Natural killer cell (primary cell): ENCODE measurements at regions not wholly inside any gene's neighbourhood (a gene's known extent, or its start where the extent isn't known, plus 50 kb on each side); places are given as distances from the start of the nearest gene placed in this dataset.

Experiments
- ATAC-seq, 3 donors: fragments of 150-1000 bp in 2 of 3; fragments of 200-7000 bp in 1 of 3; cut with Tn5 transposase; 1 replicate in 1 of 3; 2 replicates in 2 of 3; pipeline ENCODE4 v1.10.0; 2021; ENCODE audit warnings: mild to moderate bottlenecking in 2 of 3, moderate library complexity in 2 of 3
- DNase-seq, 2 donors: peaks; one replicate each; pipeline versions ENCODE4 v3.0.0 to v3.0.0-alpha.2; 2013 to 2021; ENCODE audit warnings: mixed read lengths in 1 of 2
- H3K27ac ChIP-seq: one replicate; pipeline ENCODE4 v1.5.1; 2013; ENCODE audit warnings: mild to moderate bottlenecking, low read length
- H3K27me3 ChIP-seq: one replicate; pipeline ENCODE4 v1.6.1; 2013; ENCODE audit warnings: low read length; ENCODE audit not compliant: control insufficient read depth, insufficient read depth
- H3K36me3 ChIP-seq: one replicate; pipeline ENCODE4 v1.6.1; 2013; ENCODE audit warnings: low read length; ENCODE audit not compliant: control insufficient read depth, insufficient read depth
- H3K4me1 ChIP-seq: one replicate; pipeline ENCODE4 v1.6.1; 2013; ENCODE audit warnings: low read length; ENCODE audit not compliant: control insufficient read depth, insufficient read depth
- H3K4me3 ChIP-seq: one replicate; pipeline ENCODE4 v1.5.1; 2013; ENCODE audit warnings: low read length
- H3K9me3 ChIP-seq: one replicate; pipeline ENCODE4 v1.6.1; 2013; ENCODE audit warnings: low read length; ENCODE audit not compliant: control insufficient read depth, insufficient read depth
- H3K27ac Mint-ChIP-seq, 2 donors: one replicate each; pipeline ENCODE4 v1.8.0; 2022; ENCODE audit warnings: mild to moderate bottlenecking in 2 of 2, mixed read lengths in 2 of 2, moderate library complexity in 1 of 2
- H3K27me3 Mint-ChIP-seq, 2 donors: one replicate each; pipeline ENCODE4 v1.8.0; 2022; ENCODE audit warnings: low read depth in 2 of 2, mixed read lengths in 2 of 2
- H3K36me3 Mint-ChIP-seq: one replicate; pipeline ENCODE4 v1.8.0; 2022; ENCODE audit warnings: mixed read lengths
- H3K4me1 Mint-ChIP-seq, 2 donors: one replicate each; pipeline ENCODE4 v1.8.0; 2022; ENCODE audit warnings: mixed read lengths in 2 of 2
- H3K4me3 Mint-ChIP-seq: one replicate; pipeline ENCODE4 v1.8.0; 2022; ENCODE audit warnings: mild to moderate bottlenecking, moderate library complexity, mixed read lengths
- H3K9me3 Mint-ChIP-seq, 2 donors: one replicate each; pipeline ENCODE4 v1.8.0; 2022; ENCODE audit warnings: mixed read lengths in 2 of 2
- WGBS: methylation state at CpG from one replicate; pipeline ENCODE4 v1.1.7; 2013; ENCODE audit warnings: missing lambda C conversion rate; ENCODE audit not compliant: insufficient coverage; 5-methylcytosine and 5-hydroxymethylcytosine counted together
- intact Hi-C: fragments of 100-400 bp; cut with micrococcal nuclease; formaldehyde crosslinking; loops from one replicate; pipeline ENCODE4 v1.14.2; 2022
- TF ChIP-seq, protein P1 (sequence below): fragments of 200-600 bp; IDR thresholded peaks from one replicate; pipeline ENCODE4 v1.8.0; 2022; ENCODE audit warnings: antibody characterized with exemption

- H3K27ac ChIP-seq, result no peak overlapping the region
- H3K9me3 ChIP-seq, result no peaks in the 10 kb centered on the region
- H3K4me3 Mint-ChIP-seq, result no peak overlapping the region
- no peaks in the 10 kb centered on the region for H3K36me3 Mint-ChIP-seq
- no peaks in the 10 kb centered on the region for H3K27me3 ChIP-seq
- no peak overlapping the region for H3K27ac Mint-ChIP-seq
- no peaks in the 10 kb centered on the region for H3K36me3 ChIP-seq
- intact Hi-C loops, result no loop called here
- TF ChIP-seq, protein P1, sequence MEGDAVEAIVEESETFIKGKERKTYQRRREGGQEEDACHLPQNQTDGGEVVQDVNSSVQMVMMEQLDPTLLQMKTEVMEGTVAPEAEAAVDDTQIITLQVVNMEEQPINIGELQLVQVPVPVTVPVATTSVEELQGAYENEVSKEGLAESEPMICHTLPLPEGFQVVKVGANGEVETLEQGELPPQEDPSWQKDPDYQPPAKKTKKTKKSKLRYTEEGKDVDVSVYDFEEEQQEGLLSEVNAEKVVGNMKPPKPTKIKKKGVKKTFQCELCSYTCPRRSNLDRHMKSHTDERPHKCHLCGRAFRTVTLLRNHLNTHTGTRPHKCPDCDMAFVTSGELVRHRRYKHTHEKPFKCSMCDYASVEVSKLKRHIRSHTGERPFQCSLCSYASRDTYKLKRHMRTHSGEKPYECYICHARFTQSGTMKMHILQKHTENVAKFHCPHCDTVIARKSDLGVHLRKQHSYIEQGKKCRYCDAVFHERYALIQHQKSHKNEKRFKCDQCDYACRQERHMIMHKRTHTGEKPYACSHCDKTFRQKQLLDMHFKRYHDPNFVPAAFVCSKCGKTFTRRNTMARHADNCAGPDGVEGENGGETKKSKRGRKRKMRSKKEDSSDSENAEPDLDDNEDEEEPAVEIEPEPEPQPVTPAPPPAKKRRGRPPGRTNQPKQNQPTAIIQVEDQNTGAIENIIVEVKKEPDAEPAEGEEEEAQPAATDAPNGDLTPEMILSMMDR, result no peak
- WGBS, result 81% methylated on average over 3 of the region's 3 CpGs
- peaks cover 14 to 45% of the 10 kb centered on the region in 2 donors for H3K27me3 Mint-ChIP-seq
- no peaks in the 10 kb centered on the region for H3K4me1 Mint-ChIP-seq
- no peaks in the 10 kb centered on the region for H3K9me3 Mint-ChIP-seq
- DNase-seq (no peak), ATAC-seq (no peak)
- no peak overlapping the region for H3K4me3 ChIP-seq
- H3K4me1 ChIP-seq, result no peaks in the 10 kb centered on the region
Measured at GRCh38 chr10:33706191-33706590, 371.7 kb upstream of the NRP1 start.

DNA sequence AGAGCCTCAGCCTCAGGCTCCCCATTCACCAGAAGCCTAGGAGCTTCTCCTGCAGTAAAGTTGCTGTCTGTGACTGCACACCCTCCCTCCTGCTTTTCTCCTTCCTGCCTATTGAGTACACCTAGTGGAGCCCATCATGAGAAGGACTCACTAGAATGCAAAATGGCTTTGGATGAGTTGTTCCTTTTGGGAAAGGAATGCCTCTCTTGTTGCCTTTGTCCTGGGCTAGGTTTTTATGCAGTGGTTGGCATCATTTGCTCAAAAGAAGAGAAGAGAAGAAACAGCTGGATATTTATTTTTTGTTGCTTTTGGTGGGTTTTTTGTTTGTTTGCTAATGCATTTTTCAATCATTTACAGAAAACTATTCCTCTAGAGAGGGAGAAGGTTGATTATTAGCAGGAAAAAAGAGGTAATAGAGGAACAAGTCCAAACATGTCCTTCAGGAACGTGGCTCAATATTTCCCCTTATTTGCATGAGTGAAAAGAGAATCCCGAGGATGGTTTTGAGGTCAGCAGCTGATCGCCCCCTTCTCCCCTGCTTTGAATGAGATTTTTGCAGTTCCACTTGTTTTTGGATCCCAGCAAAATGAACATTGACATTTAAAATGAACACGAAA is 369.9 kb upstream of the NRP1 start:
- 84% methylated on average over 4 of the region's 4 CpGs for WGBS
- Histone ChIP-seq H3K9me3 (no peaks in the 10 kb centered on the region), H3K27ac (no peak overlapping the region), H3K4me3 (no peak overlapping the region), H3K27me3 (no peaks in the 10 kb centered on the region), H3K36me3 (no peaks in the 10 kb centered on the region), H3K4me1 (no peaks in the 10 kb centered on the region)
- no peaks in the 10 kb centered on the region for H3K4me1 Mint-ChIP-seq
- H3K27ac Mint-ChIP-seq, result no peak overlapping the region
- no peaks in the 10 kb centered on the region for H3K9me3 Mint-ChIP-seq
- intact Hi-C loops, result no loop called here
- TF ChIP-seq, protein P1, result no peak
- H3K27me3 Mint-ChIP-seq, result peaks cover 14 to 45% of the 10 kb centered on the region in 2 donors
- no peaks in the 10 kb centered on the region for H3K36me3 Mint-ChIP-seq
- no peak for DNase-seq
- no peak overlapping the region for H3K4me3 Mint-ChIP-seq
- ATAC-seq, result no peak

DNA sequence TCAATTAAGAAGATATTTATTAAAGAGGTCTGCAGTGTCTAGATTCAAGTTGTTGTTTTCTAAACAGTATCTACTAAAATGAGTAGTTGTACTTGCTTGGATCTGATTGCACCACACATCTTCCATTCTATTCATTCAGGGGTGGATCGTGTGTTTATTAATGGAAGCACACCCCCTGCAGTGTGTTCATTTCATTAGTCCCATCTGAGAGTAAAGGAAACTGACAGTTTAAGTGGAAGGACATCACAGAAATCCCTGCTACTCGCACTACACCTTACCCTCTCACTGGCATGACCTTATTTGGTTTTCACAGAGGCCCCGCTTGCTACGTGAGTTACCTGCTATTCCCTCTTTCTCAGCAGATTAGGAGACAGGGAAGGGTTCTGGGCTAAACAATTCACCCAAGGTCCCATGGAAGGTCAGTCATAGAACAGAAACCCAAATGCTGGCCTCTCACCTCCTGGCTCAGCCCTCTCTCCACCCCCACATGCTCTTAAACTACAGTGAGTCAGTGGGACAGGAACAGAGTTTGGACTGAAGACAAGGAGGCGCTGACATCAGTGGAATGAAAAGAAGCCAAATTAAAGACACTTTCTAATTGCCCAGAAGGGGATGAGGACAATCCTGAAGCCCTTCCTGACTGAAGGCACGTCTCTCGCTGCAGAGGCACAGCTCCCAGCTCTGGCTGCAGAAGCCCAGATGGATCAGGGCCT is 369.2 kb upstream of the NRP1 start:
- H3K4me1 ChIP-seq, result no peaks in the 10 kb centered on the region
- no peaks in the 10 kb centered on the region for H3K36me3 ChIP-seq
- Mint-ChIP-seq H3K27me3 (peaks cover 14 to 45% of the 10 kb centered on the region in 2 donors), H3K27ac (no peak overlapping the region), H3K4me3 (no peak overlapping the region), H3K4me1 (no peaks in the 10 kb centered on the region), H3K9me3 (no peaks in the 10 kb centered on the region), H3K36me3 (no peaks in the 10 kb centered on the region)
- intact Hi-C loops, result no loop called here
- no peaks in the 10 kb centered on the region for H3K27me3 ChIP-seq
- H3K27ac ChIP-seq, result no peak overlapping the region
- DNase-seq (no peak), ATAC-seq (no peak)
- 88% methylated on average over 6 of the region's 7 CpGs for WGBS
- no peaks in the 10 kb centered on the region for H3K9me3 ChIP-seq
- no peak overlapping the region for H3K4me3 ChIP-seq
- TF ChIP-seq, protein P1, result no peak

- Histone ChIP-seq H3K4me1 (no peaks in the 10 kb centered on the region), H3K4me3 (no peak overlapping the region), H3K9me3 (no peaks in the 10 kb centered on the region), H3K36me3 (no peaks in the 10 kb centered on the region), H3K27ac (no peak overlapping the region), H3K27me3 (no peaks in the 10 kb centered on the region)
- H3K4me1 Mint-ChIP-seq, result no peaks in the 10 kb centered on the region
- ATAC-seq (no peak), DNase-seq (no peak)
- TF ChIP-seq, protein P1, result no peak
- H3K27ac Mint-ChIP-seq, result no peak overlapping the region
- H3K9me3 Mint-ChIP-seq, result peaks cover 3 to 7% of the 10 kb centered on the region in 2 donors
- peaks cover 6 to 13% of the 10 kb centered on the region in 2 donors for H3K27me3 Mint-ChIP-seq
- H3K4me3 Mint-ChIP-seq, result no peak overlapping the region
- peaks cover 14% of the 10 kb centered on the region for H3K36me3 Mint-ChIP-seq
- intact Hi-C loops, result no loop called here
Measured at GRCh38 chr10:33698033-33698432, 363.6 kb upstream of the NRP1 start.
